HepG2 (cell line): ENCODE measurements at regions not wholly inside any gene's neighbourhood (a gene's known extent, or its start where the extent isn't known, plus 50 kb on each side); places are given as distances from the start of the nearest gene placed in this dataset.

Experiments
- AGO1 ChIP-seq: fragments of 200-400 bp; formaldehyde crosslinking; IDR thresholded peaks from 2 replicates; pipeline ENCODE4 v1.6.1; 2017; ENCODE audit warnings: mild to moderate bottlenecking, low read depth, low read length, moderate library complexity; ENCODE audit not compliant: poor library complexity, severe bottlenecking
- CEBPG ChIP-seq: IDR thresholded peaks from 2 replicates; pipeline ENCODE4 v1.6.1; 2016
- DMAP1 ChIP-seq: IDR thresholded peaks from 2 replicates; pipeline ENCODE4 v1.6.1; 2016
- FOXJ3 ChIP-seq: sonication (generic); formaldehyde crosslinking; IDR thresholded peaks from 2 replicates; pipeline ENCODE4 v1.4.0; 2020; ENCODE audit warnings: missing genetic modification reagents, mild to moderate bottlenecking, borderline replicate concordance
- HOMEZ ChIP-seq: IDR thresholded peaks from 2 replicates; pipeline ENCODE4 v1.6.1; 2016; ENCODE audit warnings: low read depth
- HOXA3 ChIP-seq: sonication (generic); formaldehyde crosslinking; IDR thresholded peaks from 2 replicates; pipeline ENCODE4 v1.5.0; 2020; ENCODE audit warnings: missing genetic modification reagents
- KDM6A ChIP-seq: IDR thresholded peaks from 2 replicates; pipeline ENCODE4 v1.6.1; 2016; ENCODE audit warnings: low read depth
- SALL1 ChIP-seq: sonication (generic); formaldehyde crosslinking; IDR thresholded peaks from 2 replicates; pipeline ENCODE4 v1.8.0; 2022; ENCODE audit warnings: mild to moderate bottlenecking, missing genetic modification reagents
- SIX1 ChIP-seq: sonication (generic); formaldehyde crosslinking; IDR thresholded peaks from 2 replicates; pipeline ENCODE4 v1.4.0; 2020; ENCODE audit warnings: missing genetic modification reagents, borderline replicate concordance
- SOX6 ChIP-seq, 2 experiments: fragments of 450-650 bp in 1 of 2; sonication (generic) in 1 of 2; formaldehyde crosslinking in 1 of 2; IDR thresholded peaks; 2 replicates each; pipeline versions ENCODE4 v1.4.0 to v1.6.1; 2017 to 2020; ENCODE audit warnings: antibody characterized with exemption in 1 of 2, mild to moderate bottlenecking in 1 of 2, missing genetic modification reagents in 1 of 2
- SP2 ChIP-seq: sonication (generic); formaldehyde crosslinking; IDR thresholded peaks from 2 replicates; pipeline ENCODE4 v1.5.1; 2020; ENCODE audit warnings: mild to moderate bottlenecking, missing genetic modification reagents
- TBX2 ChIP-seq: sonication (generic); formaldehyde crosslinking; IDR thresholded peaks from 2 replicates; pipeline ENCODE4 v1.5.0; 2020; ENCODE audit warnings: missing genetic modification reagents, mild to moderate bottlenecking, borderline replicate concordance
- TFDP1 ChIP-seq: IDR thresholded peaks from 2 replicates; pipeline ENCODE4 v1.6.1; 2016; ENCODE audit warnings: missing compliant biosample characterization, missing genetic modification reagents, borderline replicate concordance
- TGIF2 ChIP-seq: IDR thresholded peaks from 2 replicates; pipeline ENCODE4 v1.6.1; 2016; ENCODE audit warnings: control low read depth, missing compliant biosample characterization
- ZBTB7A ChIP-seq: sonication (generic); formaldehyde crosslinking; IDR thresholded peaks from 2 replicates; pipeline ENCODE4 v1.8.0; 2022; ENCODE audit warnings: mild to moderate bottlenecking, missing genetic modification reagents
- ZNF543 ChIP-seq: sonication (generic); formaldehyde crosslinking; IDR thresholded peaks from 2 replicates; pipeline ENCODE4 v1.4.0; 2020; ENCODE audit warnings: mild to moderate bottlenecking, missing genetic modification reagents
- ZNF616 ChIP-seq: sonication (generic); formaldehyde crosslinking; IDR thresholded peaks from 2 replicates; pipeline ENCODE4 v1.5.0; 2020; ENCODE audit warnings: low read depth, mild to moderate bottlenecking, missing genetic modification reagents
- TF ChIP-seq, protein P1 (sequence below): sonication (generic); formaldehyde crosslinking; IDR thresholded peaks from 2 replicates; pipeline ENCODE4 v1.5.0; 2020; ENCODE audit warnings: missing genetic modification reagents
- TF ChIP-seq, protein P2 (sequence below): sonication (generic); formaldehyde crosslinking; conservative IDR thresholded peaks from 2 replicates; pipeline ENCODE4 v1.8.0; 2022; ENCODE audit warnings: mild to moderate bottlenecking, moderate library complexity, missing genetic modification reagents
- TF ChIP-seq, protein P3 (sequence below): sonication (generic); formaldehyde crosslinking; IDR thresholded peaks from 2 replicates; pipeline ENCODE4 v1.4.0; 2020; ENCODE audit warnings: missing genetic modification reagents, low read depth, mild to moderate bottlenecking, borderline replicate concordance

DNA sequence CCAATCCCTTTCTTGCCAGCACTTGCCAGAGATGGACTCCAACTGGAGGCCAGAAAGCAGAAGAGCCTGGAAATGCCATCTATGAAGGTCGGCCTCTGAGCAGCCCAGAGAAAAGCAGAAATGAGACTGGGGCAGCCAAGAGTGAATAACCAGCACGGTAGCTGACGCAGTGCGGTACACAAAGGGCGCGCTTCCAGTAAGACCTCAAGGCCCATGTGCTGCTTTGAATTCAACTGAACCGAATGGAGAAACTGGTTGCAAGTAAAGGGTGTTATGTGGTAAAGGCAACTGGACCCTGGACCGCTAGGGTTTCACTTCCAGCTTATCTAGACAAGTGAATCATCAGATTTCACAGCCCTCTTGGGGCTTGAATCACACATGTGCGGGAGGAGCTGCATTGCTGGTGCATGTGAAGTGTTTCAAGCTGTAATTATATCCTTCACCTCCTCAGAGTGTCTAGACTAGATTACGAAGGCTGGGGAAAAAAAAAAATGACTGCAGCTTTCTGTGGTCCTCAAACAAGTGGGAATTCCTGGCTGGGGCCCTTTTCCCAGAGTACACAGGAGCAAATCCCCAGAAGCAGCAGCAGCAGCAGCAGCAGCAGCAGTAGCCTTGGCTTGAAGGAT, 128.9 kb downstream of the CCDC34 start (continued):
- TF ChIP-seq TFDP1 (CRISPR knock-in tag) (peak; percentile 26; the same call in 1 of the 2 replicates), ZNF616 (CRISPR knock-in tag) (no peak), KDM6A (CRISPR knock-in tag) (no peak), SP2 (CRISPR knock-in tag) (no peak), SIX1 (0 out of 2 replicates have a peak, but pooled peaks have one; percentile 35), DMAP1 (0 out of 2 replicates have a peak, but pooled peaks have one; percentile 32), ZNF543 (CRISPR knock-in tag) (no peak), SALL1 (CRISPR knock-in tag) (peak; percentile 53), CEBPG (peak; percentile 24; the same call in 1 of the 2 replicates), ZBTB7A (no peak), HOMEZ (CRISPR knock-in tag) (peak; percentile 51; the same call in 1 of the 2 replicates), AGO1 (no peak), FOXJ3 (CRISPR knock-in tag) (peak; percentile 65; the same call in 1 of the 2 replicates), TBX2 (CRISPR knock-in tag) (peak; percentile 50; the same call in 1 of the 2 replicates), TGIF2 (CRISPR knock-in tag) (no peak), SOX6 (IDR thresholded peaks at IDR 0.05) (no peak), SOX6 (CRISPR knock-in tag; IDR thresholded peaks at IDR 0.05) (peak; percentile 24; the same call in 1 of the 2 replicates), HOXA3 (CRISPR knock-in tag) (0 out of 2 replicates have a peak, but pooled peaks have one; percentile 46)
- TF ChIP-seq, protein P1, sequence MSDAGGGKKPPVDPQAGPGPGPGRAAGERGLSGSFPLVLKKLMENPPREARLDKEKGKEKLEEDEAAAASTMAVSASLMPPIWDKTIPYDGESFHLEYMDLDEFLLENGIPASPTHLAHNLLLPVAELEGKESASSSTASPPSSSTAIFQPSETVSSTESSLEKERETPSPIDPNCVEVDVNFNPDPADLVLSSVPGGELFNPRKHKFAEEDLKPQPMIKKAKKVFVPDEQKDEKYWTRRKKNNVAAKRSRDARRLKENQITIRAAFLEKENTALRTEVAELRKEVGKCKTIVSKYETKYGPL: no peak
- TF ChIP-seq, protein P2, sequence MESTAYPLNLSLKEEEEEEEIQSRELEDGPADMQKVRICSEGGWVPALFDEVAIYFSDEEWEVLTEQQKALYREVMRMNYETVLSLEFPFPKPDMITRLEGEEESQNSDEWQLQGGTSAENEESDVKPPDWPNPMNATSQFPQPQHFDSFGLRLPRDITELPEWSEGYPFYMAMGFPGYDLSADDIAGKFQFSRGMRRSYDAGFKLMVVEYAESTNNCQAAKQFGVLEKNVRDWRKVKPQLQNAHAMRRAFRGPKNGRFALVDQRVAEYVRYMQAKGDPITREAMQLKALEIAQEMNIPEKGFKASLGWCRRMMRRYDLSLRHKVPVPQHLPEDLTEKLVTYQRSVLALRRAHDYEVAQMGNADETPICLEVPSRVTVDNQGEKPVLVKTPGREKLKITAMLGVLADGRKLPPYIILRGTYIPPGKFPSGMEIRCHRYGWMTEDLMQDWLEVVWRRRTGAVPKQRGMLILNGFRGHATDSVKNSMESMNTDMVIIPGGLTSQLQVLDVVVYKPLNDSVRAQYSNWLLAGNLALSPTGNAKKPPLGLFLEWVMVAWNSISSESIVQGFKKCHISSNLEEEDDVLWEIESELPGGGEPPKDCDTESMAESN (CRISPR knock-in tag): 0 out of 2 replicates have a peak, but pooled peaks have one; percentile 45
- TF ChIP-seq, protein P3, sequence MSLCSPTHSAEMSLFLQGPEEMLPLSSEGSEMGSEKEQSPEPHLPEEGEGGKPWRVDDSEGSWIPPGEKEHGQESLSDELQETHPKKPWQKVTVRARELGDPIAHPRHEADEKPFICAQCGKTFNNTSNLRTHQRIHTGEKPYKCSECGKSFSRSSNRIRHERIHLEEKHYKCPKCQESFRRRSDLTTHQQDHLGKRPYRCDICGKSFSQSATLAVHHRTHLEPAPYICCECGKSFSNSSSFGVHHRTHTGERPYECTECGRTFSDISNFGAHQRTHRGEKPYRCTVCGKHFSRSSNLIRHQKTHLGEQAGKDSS (CRISPR knock-in tag): no peak
